Large intestine (tissue), 3 donors: ENCODE measurements at regions not wholly inside any gene's neighbourhood (a gene's known extent, or its start where the extent isn't known, plus 50 kb on each side); places are given as distances from the start of the nearest gene placed in this dataset.
"Not testable (repeated sequence)": the region's sequence is repeated elsewhere in the genome, so short reads cannot be mapped to it uniquely, and the experiment has no call there.

Source experiments
- DNase-seq, 2 donors: peaks; one replicate each; pipeline versions ENCODE4 v3.0.0 to v3.0.0-alpha.2; 2013
- H3K27ac ChIP-seq: one replicate; pipeline ENCODE4 v1.5.1; 2013; ENCODE audit warnings: low read length
- H3K27me3 ChIP-seq: 2 replicates; pipeline ENCODE4 v1.6.1; 2013; ENCODE audit warnings: low read length; ENCODE audit not compliant: control insufficient read depth, insufficient read depth
- H3K36me3 ChIP-seq: 2 replicates; pipeline ENCODE4 v1.6.1; 2013; ENCODE audit warnings: low read length; ENCODE audit not compliant: control insufficient read depth, insufficient read depth
- H3K4me1 ChIP-seq: one replicate; pipeline ENCODE4 v1.6.1; 2013; ENCODE audit warnings: low read length; ENCODE audit not compliant: control insufficient read depth, insufficient read depth
- H3K4me3 ChIP-seq: one replicate; pipeline ENCODE4 v1.5.1; 2013; ENCODE audit warnings: low read length
- H3K9me3 ChIP-seq: one replicate; pipeline ENCODE4 v1.6.1; 2013; ENCODE audit warnings: mild to moderate bottlenecking, low read depth, low read length, moderate library complexity; ENCODE audit not compliant: control insufficient read depth
- WGBS: methylation state at CpG from one replicate; pipeline ENCODE4 v1.1.5; 2013; ENCODE audit warnings: low lambda C conversion rate; ENCODE audit not compliant: insufficient coverage; 5-methylcytosine and 5-hydroxymethylcytosine counted together

GRCh38 chr1:55867304-55867843 lies 652.2 kb upstream of the USP24 start:
- peaks cover 6% of the 10 kb centered on the region for H3K4me1 ChIP-seq
- peak overlapping the region; percentile 61 for H3K27ac ChIP-seq
- DNase-seq = peak; percentile 27 to 62
- H3K4me3 ChIP-seq = no peak overlapping the region
- no peaks in the 10 kb centered on the region for H3K9me3 ChIP-seq
- no peaks in the 10 kb centered on the region for H3K36me3 ChIP-seq
- H3K27me3 ChIP-seq = no peaks in the 10 kb centered on the region
- WGBS = 60% methylated on average over 1 of the region's 3 CpGs

GRCh38 chr1:55865778-55866177 lies 650.6 kb upstream of the USP24 start:
- H3K9me3 ChIP-seq, H3K4me3 ChIP-seq, H3K27me3 ChIP-seq, DNase-seq, H3K36me3 ChIP-seq, H3K27ac ChIP-seq: not testable (repeated sequence)
- peaks cover 10% of the 10 kb centered on the region for H3K4me1 ChIP-seq
- no CpG with 5 or more reads among the region's 7 CpGs for WGBS

- Histone ChIP-seq H3K4me1 (peaks cover 22% of the 10 kb centered on the region), H3K27me3 (no peaks in the 10 kb centered on the region), H3K4me3 (no peak overlapping the region), H3K9me3 (no peaks in the 10 kb centered on the region), H3K36me3 (no peaks in the 10 kb centered on the region), H3K27ac (peak overlapping the region; percentile 38)
- DNase-seq = no peak
- 100% methylated on average over 1 of the region's 2 CpGs for WGBS
Measured at GRCh38 chr1:55864251-55864650, 649.1 kb upstream of the USP24 start.

GRCh38 chr1:55861676-55862340 lies 646.6 kb upstream of the USP24 start:
- WGBS = 92% methylated on average over 2 of the region's 3 CpGs
- no peak overlapping the region for H3K27ac ChIP-seq

GRCh38 chr1:55860798-55861519 lies 645.8 kb upstream of the USP24 start:
- Histone ChIP-seq H3K27me3 (no peaks in the 10 kb centered on the region), H3K4me3 (no peak overlapping the region), H3K36me3 (no peaks in the 10 kb centered on the region), H3K9me3 (no peaks in the 10 kb centered on the region), H3K27ac (peak overlapping the region; percentile 79), H3K4me1 (peaks cover 16% of the 10 kb centered on the region)
- WGBS = 0% methylated on average over 1 of the region's 6 CpGs
- DNase-seq = peak; percentile 74 to 87

More at GRCh38 chr1:55861676-55862340, 646.6 kb upstream of the USP24 start:
- H3K36me3 ChIP-seq = no peaks in the 10 kb centered on the region
- H3K4me1 ChIP-seq = peaks cover 16% of the 10 kb centered on the region
- no peaks in the 10 kb centered on the region for H3K27me3 ChIP-seq
- no peak for DNase-seq
- no peak overlapping the region for H3K4me3 ChIP-seq
- H3K9me3 ChIP-seq = no peaks in the 10 kb centered on the region

GRCh38 chr1:55860326-55860725 lies 645.2 kb upstream of the USP24 start:
- peaks cover 16% of the 10 kb centered on the region for H3K4me1 ChIP-seq
- no peak for DNase-seq
- H3K36me3 ChIP-seq = no peaks in the 10 kb centered on the region
- no peaks in the 10 kb centered on the region for H3K27me3 ChIP-seq
- peak overlapping the region; percentile 58 for H3K27ac ChIP-seq
- no peak overlapping the region for H3K4me3 ChIP-seq
- H3K9me3 ChIP-seq = no peaks in the 10 kb centered on the region
- WGBS = no CpG with 5 or more reads among the region's 1 CpG

- Histone ChIP-seq H3K27me3 (no peaks in the 10 kb centered on the region), H3K9me3 (no peaks in the 10 kb centered on the region), H3K4me3 (no peak overlapping the region), H3K27ac (no peak overlapping the region), H3K4me1 (peaks cover 4% of the 10 kb centered on the region), H3K36me3 (no peaks in the 10 kb centered on the region)
- no CpG with 5 or more reads among the region's 2 CpGs for WGBS
- no peak for DNase-seq
Measured at GRCh38 chr1:55854911-55855310, 639.7 kb upstream of the USP24 start.

GRCh38 chr1:55848906-55849305 lies 633.7 kb upstream of the USP24 start:
- WGBS = no CpG with 5 or more reads among the region's 1 CpG
- H3K27ac ChIP-seq = no peak overlapping the region
- no peak for DNase-seq
- no peaks in the 10 kb centered on the region for H3K4me1 ChIP-seq
- H3K9me3 ChIP-seq = no peaks in the 10 kb centered on the region
- no peaks in the 10 kb centered on the region for H3K27me3 ChIP-seq
- H3K4me3 ChIP-seq = no peak overlapping the region
- H3K36me3 ChIP-seq = no peaks in the 10 kb centered on the region

- Histone ChIP-seq H3K9me3 (no peaks in the 10 kb centered on the region), H3K4me3 (no peak overlapping the region), H3K27me3 (no peaks in the 10 kb centered on the region), H3K4me1 (no peaks in the 10 kb centered on the region), H3K27ac (no peak overlapping the region), H3K36me3 (no peaks in the 10 kb centered on the region)
- DNase-seq = no peak
- WGBS = 100% methylated on average over 1 of the region's 2 CpGs
Measured at GRCh38 chr1:55846051-55846450, 630.9 kb upstream of the USP24 start.

GRCh38 chr1:55844322-55844721 lies 629.2 kb upstream of the USP24 start:
- no peak overlapping the region for H3K4me3 ChIP-seq
- DNase-seq = no peak
- no CpG with 5 or more reads among the region's 1 CpG for WGBS
- H3K9me3 ChIP-seq = no peaks in the 10 kb centered on the region
- no peaks in the 10 kb centered on the region for H3K36me3 ChIP-seq
- H3K27me3 ChIP-seq = no peaks in the 10 kb centered on the region
- no peak overlapping the region for H3K27ac ChIP-seq
- no peaks in the 10 kb centered on the region for H3K4me1 ChIP-seq
